ENCODE measurements at regions not wholly inside any gene's neighbourhood (a gene's known extent, or its start where the extent isn't known, plus 50 kb on each side); places are given as distances from the start of the nearest gene placed in this dataset.

- Histone ChIP-seq H3K4me3 (ENCODE audit: severe bottlenecking) (no peak overlapping the region), H3K4me1 (ENCODE audit: insufficient read depth, poor library complexity, severe bottlenecking) (no peaks in the 10 kb centered on the region), H3K27me3 (ENCODE audit: insufficient read depth, poor library complexity, severe bottlenecking) (no peaks in the 10 kb centered on the region), H3K27ac (ENCODE audit: poor library complexity, severe bottlenecking) (no peak overlapping the region), H3K36me3 (ENCODE audit: low read depth) (no peaks in the 10 kb centered on the region), H3K9me3 (ENCODE audit: severe bottlenecking) (peaks cover 12% of the 10 kb centered on the region)
- no peak for TF ChIP-seq CTCF (IDR thresholded peaks at IDR 0.05; ENCODE audit: poor library complexity, severe bottlenecking)
- no peak for DNase-seq (ENCODE audit: low spot score)
- ATAC-seq (ENCODE audit: low read depth) = no peak
These were observed 196.5 kb downstream of the IER5 start for GRCh38 chr1:181284978-181285377.

- TF ChIP-seq CTCF (IDR thresholded peaks at IDR 0.05; ENCODE audit: poor library complexity, severe bottlenecking) = no peak
- ATAC-seq (ENCODE audit: low read depth) (no peak), DNase-seq (ENCODE audit: low spot score) (no peak)
- Histone ChIP-seq H3K27ac (ENCODE audit: poor library complexity, severe bottlenecking) (no peak overlapping the region), H3K36me3 (ENCODE audit: low read depth) (no peaks in the 10 kb centered on the region), H3K4me3 (ENCODE audit: severe bottlenecking) (no peak overlapping the region), H3K9me3 (ENCODE audit: severe bottlenecking) (no peaks in the 10 kb centered on the region), H3K4me1 (ENCODE audit: insufficient read depth, poor library complexity, severe bottlenecking) (no peaks in the 10 kb centered on the region), H3K27me3 (ENCODE audit: insufficient read depth, poor library complexity, severe bottlenecking) (peaks cover 19% of the 10 kb centered on the region)
These were observed 188.1 kb upstream of the CACNA1E start for GRCh38 chr1:181295217-181295616.

DNA sequence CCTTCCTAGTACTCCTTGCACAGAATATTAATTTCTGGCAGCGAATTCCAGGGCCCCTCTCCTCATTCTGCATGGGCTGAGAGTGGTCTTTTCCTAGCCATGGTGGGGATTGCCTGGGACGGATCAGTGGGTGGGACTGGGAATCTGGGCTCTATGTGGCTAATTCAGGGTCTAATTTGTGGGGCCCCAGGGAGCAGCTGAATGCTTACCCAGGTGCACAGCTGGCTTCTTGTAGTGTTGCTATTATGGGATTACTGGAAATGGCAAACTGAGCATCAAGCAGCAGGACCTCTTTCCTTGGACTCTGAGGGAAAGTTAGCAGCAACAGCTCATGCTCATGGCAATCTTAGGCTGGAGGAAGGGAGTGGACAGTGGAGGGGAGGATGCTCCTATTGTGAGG, 187.1 kb upstream of the CACNA1E start:
- ATAC-seq (ENCODE audit: low read depth) (no peak), DNase-seq (ENCODE audit: low spot score) (no peak)
- no peak for TF ChIP-seq CTCF (IDR thresholded peaks at IDR 0.05; ENCODE audit: poor library complexity, severe bottlenecking)
- Histone ChIP-seq H3K9me3 (ENCODE audit: severe bottlenecking) (no peaks in the 10 kb centered on the region), H3K27me3 (ENCODE audit: insufficient read depth, poor library complexity, severe bottlenecking) (peaks cover 15% of the 10 kb centered on the region), H3K27ac (ENCODE audit: poor library complexity, severe bottlenecking) (no peak overlapping the region), H3K36me3 (ENCODE audit: low read depth) (no peaks in the 10 kb centered on the region), H3K4me1 (ENCODE audit: insufficient read depth, poor library complexity, severe bottlenecking) (no peaks in the 10 kb centered on the region), H3K4me3 (ENCODE audit: severe bottlenecking) (no peak overlapping the region)

- no peaks in the 10 kb centered on the region for H3K4me1 ChIP-seq (ENCODE audit: insufficient read depth, poor library complexity, severe bottlenecking)
- no peak overlapping the region for H3K4me3 ChIP-seq (ENCODE audit: severe bottlenecking)
- no peaks in the 10 kb centered on the region for H3K36me3 ChIP-seq (ENCODE audit: low read depth)
- no peak for ATAC-seq (ENCODE audit: low read depth)
- no peak for TF ChIP-seq CTCF (IDR thresholded peaks at IDR 0.05; ENCODE audit: poor library complexity, severe bottlenecking)
- no peak for DNase-seq (ENCODE audit: low spot score)
- peaks cover 26% of the 10 kb centered on the region for H3K27me3 ChIP-seq (ENCODE audit: insufficient read depth, poor library complexity, severe bottlenecking)
- no peak overlapping the region for H3K27ac ChIP-seq (ENCODE audit: poor library complexity, severe bottlenecking)
- no peaks in the 10 kb centered on the region for H3K9me3 ChIP-seq (ENCODE audit: severe bottlenecking)
These were observed 175.2 kb upstream of the CACNA1E start for GRCh38 chr1:181308098-181308497.

DNA sequence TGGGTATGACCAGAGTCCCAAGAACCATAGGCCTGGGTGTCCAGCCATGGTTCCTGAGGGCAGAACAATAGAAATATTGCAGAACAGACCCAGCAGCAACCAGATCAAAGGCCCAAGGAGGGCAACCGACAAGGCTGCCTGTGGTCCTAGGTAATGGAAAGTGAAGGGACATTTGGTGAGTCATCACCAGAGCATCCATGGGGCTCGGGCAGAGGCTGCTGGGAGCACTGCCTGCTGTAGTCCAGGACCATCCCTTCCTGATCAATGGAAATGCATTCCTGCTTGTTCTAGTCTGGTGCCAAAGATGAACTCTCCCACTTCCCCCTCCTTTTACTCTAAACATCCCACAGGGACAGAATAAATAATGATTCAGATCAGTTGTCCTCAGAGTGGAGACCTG, 172.8 kb upstream of the CACNA1E start:
- peak; percentile 29; the same call in 1 of the 3 replicates for ATAC-seq (ENCODE audit: low read depth)
- H3K4me1 ChIP-seq (ENCODE audit: insufficient read depth, poor library complexity, severe bottlenecking) = no peaks in the 10 kb centered on the region

More for the DNA sequence above, 172.8 kb upstream of the CACNA1E start:
- no peak overlapping the region for H3K4me3 ChIP-seq (ENCODE audit: severe bottlenecking)
- H3K9me3 ChIP-seq (ENCODE audit: severe bottlenecking) = no peaks in the 10 kb centered on the region
- no peaks in the 10 kb centered on the region for H3K36me3 ChIP-seq (ENCODE audit: low read depth)
- no peak for DNase-seq (ENCODE audit: low spot score)
- TF ChIP-seq CTCF (IDR thresholded peaks at IDR 0.05; ENCODE audit: poor library complexity, severe bottlenecking) = no peak
- no peak overlapping the region for H3K27ac ChIP-seq (ENCODE audit: poor library complexity, severe bottlenecking)
- peaks cover 37% of the 10 kb centered on the region for H3K27me3 ChIP-seq (ENCODE audit: insufficient read depth, poor library complexity, severe bottlenecking)
